ENCODE measurements at regions not wholly inside any gene's neighbourhood (a gene's known extent, or its start where the extent isn't known, plus 50 kb on each side); places are given as distances from the start of the nearest gene placed in this dataset.

DNA sequence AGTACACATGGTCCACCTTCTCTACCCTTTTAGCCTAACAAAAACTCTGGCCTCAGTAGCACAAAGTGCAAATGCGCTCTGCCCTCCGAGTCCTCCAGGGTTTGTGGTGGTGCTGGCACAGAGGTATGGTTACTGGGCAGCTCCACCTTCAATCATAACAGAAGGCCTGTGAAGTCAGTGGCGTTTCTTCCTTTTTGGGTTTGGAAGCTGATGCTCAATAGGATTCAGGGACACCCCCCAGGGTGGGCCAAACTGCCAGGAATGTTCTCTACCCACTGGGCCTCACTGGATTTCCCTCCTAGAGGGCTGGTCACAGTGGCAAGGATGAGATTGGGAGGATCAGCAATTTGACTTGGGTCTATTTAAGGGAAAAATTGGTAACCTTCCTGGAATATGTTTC is 286.1 kb upstream of the FOXQ1 start:
- Mint-ChIP-seq H3K27ac (no peak overlapping the region), H3K4me1 (no peaks in the 10 kb centered on the region), H3K36me3 (no peaks in the 10 kb centered on the region), H3K9me3 (peaks cover 4 to 19% (median 6%) of the 10 kb centered on the region in 7 donors), H3K27me3 (ENCODE audit: low read depth in 3 of 3) (peaks cover 0 to 2% (median 0%) of the 10 kb centered on the region in 3 donors), H3K4me3 (no peak overlapping the region)
- no peaks in the 10 kb centered on the region for H4K20me1 ChIP-seq (ENCODE audit: insufficient read depth, low read length)
- H3K4me3 ChIP-seq (replicated peaks in 1 of 3; ENCODE audit: low read depth in 2 of 3, low read length in 3 of 3), result no peak overlapping the region
- no peak overlapping the region for H2AFZ ChIP-seq (ENCODE audit: insufficient read depth, low read depth, low read length, poor library complexity, severe bottlenecking)
- H3K4me2 ChIP-seq (replicated peaks; ENCODE audit: extremely low read depth, low read length, poor library complexity, severe bottlenecking), result no peak overlapping the region
- no peak overlapping the region for H3K27ac ChIP-seq (ENCODE audit: low read depth in 1 of 2, low read length in 2 of 2)
- 100% methylated on average over 2 of the region's 3 CpGs for WGBS (ENCODE audit: insufficient coverage)
- no peak overlapping the region for H3K9ac ChIP-seq (ENCODE audit: insufficient read depth, low read length, poor library complexity, severe bottlenecking)
- H3K79me2 ChIP-seq (ENCODE audit: insufficient read depth, low read length), result no peaks in the 10 kb centered on the region
- TF ChIP-seq, protein P1, sequence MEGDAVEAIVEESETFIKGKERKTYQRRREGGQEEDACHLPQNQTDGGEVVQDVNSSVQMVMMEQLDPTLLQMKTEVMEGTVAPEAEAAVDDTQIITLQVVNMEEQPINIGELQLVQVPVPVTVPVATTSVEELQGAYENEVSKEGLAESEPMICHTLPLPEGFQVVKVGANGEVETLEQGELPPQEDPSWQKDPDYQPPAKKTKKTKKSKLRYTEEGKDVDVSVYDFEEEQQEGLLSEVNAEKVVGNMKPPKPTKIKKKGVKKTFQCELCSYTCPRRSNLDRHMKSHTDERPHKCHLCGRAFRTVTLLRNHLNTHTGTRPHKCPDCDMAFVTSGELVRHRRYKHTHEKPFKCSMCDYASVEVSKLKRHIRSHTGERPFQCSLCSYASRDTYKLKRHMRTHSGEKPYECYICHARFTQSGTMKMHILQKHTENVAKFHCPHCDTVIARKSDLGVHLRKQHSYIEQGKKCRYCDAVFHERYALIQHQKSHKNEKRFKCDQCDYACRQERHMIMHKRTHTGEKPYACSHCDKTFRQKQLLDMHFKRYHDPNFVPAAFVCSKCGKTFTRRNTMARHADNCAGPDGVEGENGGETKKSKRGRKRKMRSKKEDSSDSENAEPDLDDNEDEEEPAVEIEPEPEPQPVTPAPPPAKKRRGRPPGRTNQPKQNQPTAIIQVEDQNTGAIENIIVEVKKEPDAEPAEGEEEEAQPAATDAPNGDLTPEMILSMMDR (IDR thresholded peaks at IDR 0.05), result no peak
- no peaks in the 10 kb centered on the region for H3K27me3 ChIP-seq (ENCODE audit: control insufficient read depth in 2 of 2, insufficient read depth in 2 of 2, low read length in 2 of 2)
- no peaks in the 10 kb centered on the region for H3K4me1 ChIP-seq (ENCODE audit: control insufficient read depth in 1 of 2, insufficient read depth in 2 of 2, low read length in 2 of 2)
- intact Hi-C loops (cut with micrococcal nuclease), result no loop called here
- peaks cover 0 to 12% of the 10 kb centered on the region in 2 donors for H3K9me3 ChIP-seq (replicated peaks in 1 of 2; ENCODE audit: control insufficient read depth in 1 of 2, insufficient read depth in 1 of 2, low read length in 2 of 2)
- no peak for DNase-seq
- no peaks in the 10 kb centered on the region for H3K36me3 ChIP-seq (replicated peaks in 1 of 2; ENCODE audit: control insufficient read depth in 1 of 2, insufficient read depth in 2 of 2, low read length in 2 of 2)

DNA sequence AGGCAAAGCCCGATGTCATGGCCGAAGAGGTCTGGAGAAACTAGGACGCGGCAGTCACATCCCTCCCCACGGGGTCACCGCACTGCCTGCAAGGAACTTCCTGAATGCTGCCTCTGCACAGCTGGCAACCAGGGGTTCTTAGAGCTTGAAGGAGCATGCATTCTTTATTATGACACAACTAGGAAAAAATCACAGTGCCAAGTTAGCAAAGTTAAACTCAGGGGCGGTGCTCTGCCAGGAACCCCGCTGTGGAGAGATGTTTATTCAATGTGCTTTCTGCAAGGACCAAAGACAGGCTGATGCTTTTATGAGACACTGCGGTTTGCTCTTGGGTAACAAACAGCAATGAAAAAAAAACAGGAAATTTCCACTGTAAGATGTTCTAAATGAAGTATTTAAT is 287.3 kb upstream of the FOXQ1 start:
- TF ChIP-seq, protein P1 (IDR thresholded peaks at IDR 0.05), result no peak
- Mint-ChIP-seq H3K4me1 (no peaks in the 10 kb centered on the region), H3K27me3 (ENCODE audit: low read depth in 3 of 3) (peaks cover 0 to 7% (median 0%) of the 10 kb centered on the region in 3 donors), H3K27ac (no peak overlapping the region), H3K9me3 (peaks cover 4 to 26% (median 6%) of the 10 kb centered on the region in 7 donors), H3K4me3 (no peak overlapping the region), H3K36me3 (no peaks in the 10 kb centered on the region)
- Histone ChIP-seq H4K20me1 (ENCODE audit: insufficient read depth, low read length) (no peaks in the 10 kb centered on the region), H2AFZ (ENCODE audit: insufficient read depth, low read depth, low read length, poor library complexity, severe bottlenecking) (no peak overlapping the region), H3K27me3 (ENCODE audit: control insufficient read depth in 2 of 2, insufficient read depth in 2 of 2, low read length in 2 of 2) (no peaks in the 10 kb centered on the region), H3K9ac (ENCODE audit: insufficient read depth, low read length, poor library complexity, severe bottlenecking) (no peak overlapping the region), H3K36me3 (replicated peaks in 1 of 2; ENCODE audit: control insufficient read depth in 1 of 2, insufficient read depth in 2 of 2, low read length in 2 of 2) (no peaks in the 10 kb centered on the region), H3K4me2 (replicated peaks; ENCODE audit: extremely low read depth, low read length, poor library complexity, severe bottlenecking) (no peak overlapping the region), H3K4me3 (replicated peaks in 1 of 3; ENCODE audit: low read depth in 2 of 3, low read length in 3 of 3) (no peak overlapping the region), H3K27ac (ENCODE audit: low read depth in 1 of 2, low read length in 2 of 2) (no peak overlapping the region), H3K4me1 (ENCODE audit: control insufficient read depth in 1 of 2, insufficient read depth in 2 of 2, low read length in 2 of 2) (no peaks in the 10 kb centered on the region), H3K9me3 (replicated peaks in 1 of 2; ENCODE audit: control insufficient read depth in 1 of 2, insufficient read depth in 1 of 2, low read length in 2 of 2) (peaks cover 0 to 12% of the 10 kb centered on the region in 2 donors), H3K79me2 (ENCODE audit: insufficient read depth, low read length) (no peaks in the 10 kb centered on the region)
- 75% methylated on average over 6 of the region's 9 CpGs for WGBS (ENCODE audit: insufficient coverage)
- intact Hi-C loops (cut with micrococcal nuclease), result no loop called here
- no peak for DNase-seq
